Endothelial cell of umbilical vein (primary cell): ENCODE measurements at regions not wholly inside any gene's neighbourhood (a gene's known extent, or its start where the extent isn't known, plus 50 kb on each side); places are given as distances from the start of the nearest gene placed in this dataset.

ENCODE experiments used
- BruUV-seq: library from RNA; stranded (reverse); fragments of 400-500 nt; replicated peaks from 2 replicates; lab custom pipeline; 2021; lab: Mats Ljungman, UMichigan
- CTCF ChIA-PET: fragments of 300-600, 350-600 bp; sonication (Branson Sonifier 250); formaldehyde crosslinking; loops from one replicate; lab custom pipeline; 2021; ENCODE audit warnings: antibody characterized with exemption, inconsistent platforms; lab: Charles Lee
- POLR2A ChIA-PET: fragments of 300-600, 350-600 bp; sonication (Branson Sonifier 250); formaldehyde crosslinking; loops from one replicate; lab custom pipeline; 2021; ENCODE audit warnings: antibody characterized with exemption, inconsistent platforms; lab: Charles Lee
- DNase-seq: peaks from one replicate; pipeline ENCODE4 v3.0.0-alpha.2; 2011; ENCODE audit warnings: low read depth, low spot score
- FAIRE-seq: peaks from 2 replicates; lab custom pipeline; 2011; peaks lifted over from hg19 to GRCh38; lab: Jason Lieb, UNC
- H2AFZ ChIP-seq: 2 replicates; pipeline ENCODE4 v1.6.0; 2012; ENCODE audit warnings: low read depth, low read length, control low read depth, inconsistent platforms
- H3K27ac ChIP-seq: 2 replicates; pipeline ENCODE4 v1.5.1; 2011; ENCODE audit warnings: low read depth, mild to moderate bottlenecking, control low read depth, low read length, moderate library complexity; ENCODE audit not compliant: insufficient read depth
- H3K27me3 ChIP-seq, 2 experiments: 2 replicates each; pipeline versions ENCODE4 v1.6.0 to v1.6.1; 2011; ENCODE audit warnings: low read length in 2 of 2, mixed read lengths in 1 of 2; ENCODE audit not compliant: control insufficient read depth in 2 of 2, insufficient read depth in 2 of 2
- H3K36me3 ChIP-seq, 2 experiments: 2 replicates in 1 of 2; 3 replicates in 1 of 2; pipeline ENCODE4 v1.5.1; 2011; ENCODE audit warnings: low read length in 2 of 2, mild to moderate bottlenecking in 1 of 2, moderate library complexity in 1 of 2; ENCODE audit not compliant: control insufficient read depth in 2 of 2, insufficient read depth in 2 of 2; ENCODE audit errors: extremely low read depth in 1 of 2
- H3K4me1 ChIP-seq: 3 replicates; pipeline ENCODE4 v1.5.1; 2011; ENCODE audit warnings: mild to moderate bottlenecking, low read length; ENCODE audit not compliant: control insufficient read depth, insufficient read depth; ENCODE audit errors: extremely low read depth
- H3K4me2 ChIP-seq: 2 replicates; pipeline ENCODE4 v1.6.1; 2011; ENCODE audit warnings: low read length, control low read depth, mixed read lengths; ENCODE audit not compliant: insufficient read depth
- H3K4me3 ChIP-seq, 3 experiments: fragments of 200-600 bp in 1 of 3; sonication (generic), shearing (Covaris generic) in 1 of 3; replicated peaks in 1 of 3; 2 replicates each; pipeline ENCODE4 v1.5.1; 2011 to 2016; ENCODE audit warnings: control low read depth in 3 of 3, low read length in 3 of 3, mild to moderate bottlenecking in 2 of 3, inconsistent platforms in 1 of 3, low read depth in 1 of 3, moderate library complexity in 1 of 3; ENCODE audit not compliant: insufficient read depth in 1 of 3
- H3K79me2 ChIP-seq: 2 replicates; pipeline ENCODE4 v1.6.0; 2012; ENCODE audit warnings: low read length, inconsistent platforms; ENCODE audit not compliant: control insufficient read depth, insufficient read depth
- H3K9ac ChIP-seq: replicated peaks from 2 replicates; pipeline ENCODE3; 2011; ENCODE audit warnings: low read length, control low read depth; ENCODE audit not compliant: insufficient read depth; ENCODE audit errors: extremely low read depth
- H3K9me1 ChIP-seq: replicated peaks from 3 replicates; pipeline ENCODE4 v1.6.0; 2011; ENCODE audit warnings: mild to moderate bottlenecking, low read length; ENCODE audit not compliant: control insufficient read depth, insufficient read depth; ENCODE audit errors: extremely low read depth
- H3K9me3 ChIP-seq: replicated peaks from 2 replicates; pipeline ENCODE4 v1.5.1; 2012; ENCODE audit warnings: low read length, inconsistent platforms; ENCODE audit not compliant: control insufficient read depth, insufficient read depth
- H4K20me1 ChIP-seq: replicated peaks from 2 replicates; pipeline ENCODE3; 2011; ENCODE audit warnings: mild to moderate bottlenecking, low read length; ENCODE audit not compliant: control insufficient read depth, insufficient read depth; ENCODE audit errors: extremely low read depth
- CTCF ChIP-seq, 2 donors: IDR thresholded peaks; 1 replicate in 1 of 2; 2 replicates in 1 of 2; pipeline ENCODE4 v1.5.1; 2011; ENCODE audit warnings: low read length in 2 of 2, mild to moderate bottlenecking in 2 of 2, moderate library complexity in 2 of 2, control low read depth in 1 of 2, inconsistent platforms in 1 of 2, low read depth in 1 of 2; ENCODE audit not compliant: insufficient read depth in 1 of 2; ENCODE audit errors: extremely low read depth in 1 of 2
- EZH2 ChIP-seq: IDR thresholded peaks from 2 replicates; pipeline ENCODE4 v1.6.1; 2012; ENCODE audit warnings: borderline replicate concordance, low read depth, mild to moderate bottlenecking, moderate library complexity, low read length, inconsistent platforms; ENCODE audit not compliant: severe bottlenecking
- FOS ChIP-seq: IDR thresholded peaks from 2 replicates; pipeline ENCODE4 v1.6.1; 2011; ENCODE audit warnings: mild to moderate bottlenecking, low read length, moderate library complexity, borderline replicate concordance; ENCODE audit not compliant: insufficient read depth
- GATA2 ChIP-seq: IDR thresholded peaks from 2 replicates; pipeline ENCODE4 v1.7.0; 2011; ENCODE audit warnings: low read depth, mild to moderate bottlenecking, moderate library complexity, mixed read lengths, low read length; ENCODE audit not compliant: insufficient read length, insufficient read depth
- JUN ChIP-seq: IDR thresholded peaks from 2 replicates; pipeline ENCODE4 v1.6.1; 2011; ENCODE audit warnings: borderline replicate concordance, low read depth; ENCODE audit not compliant: insufficient read length, insufficient read depth
- MAX ChIP-seq: IDR thresholded peaks from 2 replicates; pipeline ENCODE4 v1.6.1; 2011; ENCODE audit not compliant: insufficient read depth, insufficient read length
- MYC ChIP-seq: IDR thresholded peaks from one replicate; pipeline ENCODE4 v1.6.1; 2011; ENCODE audit warnings: mild to moderate bottlenecking, low read depth, low read length
- POLR2A ChIP-seq: IDR thresholded peaks from 2 replicates; pipeline ENCODE4 v1.6.1; 2012; ENCODE audit warnings: low read depth, mild to moderate bottlenecking, control low read depth, low read length
- POLR2AphosphoS5 ChIP-seq: IDR thresholded peaks from 2 replicates; pipeline ENCODE4 v1.6.1; 2012; ENCODE audit warnings: low read depth, mild to moderate bottlenecking, control low read depth, low read length, moderate library complexity; ENCODE audit not compliant: insufficient read depth
- dilution Hi-C: fragments of 300-500 bp; cut with MboI; formaldehyde crosslinking; loops from one replicate; pipeline ENCODE4 v1.15.0; 2019; ENCODE audit warnings: low sequenced_read_pairs; ENCODE audit not compliant: extremely low pct_ligation_motif_present
- intact Hi-C: fragments of 100-400 bp; cut with micrococcal nuclease; formaldehyde crosslinking; loops from one replicate; pipeline ENCODE4 v1.10.0; 2022

- Histone ChIP-seq H3K4me3 (no peak overlapping the region), H3K79me2 (no peaks in the 10 kb centered on the region), H3K4me2 (no peak overlapping the region), H4K20me1 (no peaks in the 10 kb centered on the region), H3K27me3 (peaks cover 3 to 5% of the 10 kb centered on the region in 2 experiments), H3K9me3 (no peaks in the 10 kb centered on the region), H3K36me3 (no peaks in the 10 kb centered on the region), H3K4me1 (no peaks in the 10 kb centered on the region), H3K27ac (no peak overlapping the region), H3K9me1 (no peaks in the 10 kb centered on the region), H2AFZ (no peak overlapping the region), H3K9ac (no peak overlapping the region)
- ChIA-PET CTCF (interaction anchor here (1.0 to 5.0 kb wide), 7 partner anchors 13 to 596 kb away, joined by 3 to 51 read pairs (median 8); no protein-coding TSS in a partner anchor), POLR2A (no interaction called here)
- TF ChIP-seq MYC (no peak), GATA2 (no peak), FOS (no peak), JUN (no peak), POLR2A (no peak), POLR2AphosphoS5 (no peak), EZH2 (no peak), CTCF (IDR thresholded peaks at IDR 0.05; ENCODE audit: extremely low read depth in 1 of 2, insufficient read depth in 1 of 2, low read depth in 1 of 2, low read length in 2 of 2) (no peak), MAX (no peak)
- FAIRE-seq, result no peak
- dilution Hi-C loops (no loop called here), intact Hi-C loops (no loop called here)
- BruUV-seq, result no TSS peak
- DNase-seq, result no peak
These were observed 128.5 kb downstream of the ZNF281 start for GRCh38 chr1:200281201-200281835.
